B cell (primary cell): ENCODE measurements at regions not wholly inside any gene's neighbourhood (a gene's known extent, or its start where the extent isn't known, plus 50 kb on each side); places are given as distances from the start of the nearest gene placed in this dataset.

ENCODE experiments used
- ATAC-seq: fragments of 200-7000 bp; cut with Tn5 transposase; one replicate; pipeline ENCODE4 v1.10.0; 2021; ENCODE audit warnings: low read depth, mild to moderate bottlenecking, moderate number of reproducible peaks, moderate library complexity
- CTCF ChIA-PET: fragments of 350-600 bp; sonication (Branson Sonifier 250); formaldehyde crosslinking; loops from one replicate; lab custom pipeline; 2021; ENCODE audit warnings: antibody characterized with exemption, inconsistent platforms; lab: Charles Lee
- POLR2A ChIA-PET: fragments of 350-600 bp; sonication (Branson Sonifier 250); formaldehyde crosslinking; loops from one replicate; lab custom pipeline; 2021; ENCODE audit warnings: antibody characterized with exemption; lab: Charles Lee
- DNase-seq: peaks from one replicate; pipeline ENCODE4 v3.0.0; 2013
- H2AFZ ChIP-seq: 2 replicates; pipeline ENCODE4 v1.6.1; 2012; ENCODE audit warnings: mild to moderate bottlenecking, low read depth, low read length; ENCODE audit not compliant: insufficient read depth, poor library complexity, severe bottlenecking
- H3K27ac ChIP-seq, 2 donors: 1 replicate in 1 of 2; 2 replicates in 1 of 2; pipeline ENCODE4 v1.5.1; 2012 to 2013; ENCODE audit warnings: low read length in 2 of 2, mild to moderate bottlenecking in 2 of 2, moderate library complexity in 1 of 2
- H3K27me3 ChIP-seq, 4 experiments: fragments of 200-600 bp in 1 of 4; sonication (generic) in 1 of 4; replicated peaks in 1 of 4; 1 replicate in 2 of 4; 2 replicates in 2 of 4; pipeline versions ENCODE4 v1.6.1 to v1.7.0; 2013 to 2016; ENCODE audit warnings: low read length in 3 of 4, mild to moderate bottlenecking in 2 of 4, mixed read lengths in 1 of 4, moderate library complexity in 1 of 4; ENCODE audit not compliant: insufficient read depth in 4 of 4, control insufficient read depth in 3 of 4; ENCODE audit errors: control extremely low read depth in 1 of 4
- H3K36me3 ChIP-seq, 2 experiments: replicated peaks in 1 of 2; 1 replicate in 1 of 2; 2 replicates in 1 of 2; pipeline versions ENCODE4 v1.6.1 to v1.7.1; 2013; ENCODE audit warnings: low read length in 1 of 2; ENCODE audit not compliant: insufficient read depth in 2 of 2, control insufficient read depth in 1 of 2; ENCODE audit errors: control extremely low read depth in 1 of 2, extremely low read depth in 1 of 2
- H3K4me1 ChIP-seq, 2 donors: fragments of 200-600 bp in 1 of 2; sonication (generic) in 1 of 2; 1 replicate in 1 of 2; 2 replicates in 1 of 2; pipeline versions ENCODE4 v1.5.1 to v1.6.1; 2013 to 2017; ENCODE audit warnings: low read length in 2 of 2; ENCODE audit not compliant: control insufficient read depth in 2 of 2, insufficient read depth in 2 of 2
- H3K4me2 ChIP-seq: replicated peaks from 2 replicates; pipeline ENCODE3; 2012; ENCODE audit warnings: mild to moderate bottlenecking, low read depth, low read length; ENCODE audit not compliant: poor library complexity, severe bottlenecking
- H3K4me3 ChIP-seq, 5 experiments: fragments of 200-600 bp in 1 of 5; sonication (generic) in 1 of 5; 1 replicate in 3 of 5; 2 replicates in 2 of 5; pipeline versions ENCODE4 v1.5.1 to v1.7.0; 2011 to 2016; ENCODE audit warnings: low read length in 4 of 5, mild to moderate bottlenecking in 4 of 5, low read depth in 2 of 5, control low read depth in 1 of 5, moderate library complexity in 1 of 5; ENCODE audit not compliant: insufficient read depth in 1 of 5; ENCODE audit errors: control extremely low read depth in 1 of 5, extremely low read depth in 1 of 5
- H3K79me2 ChIP-seq: fragments of 200-600 bp; sonication (generic); one replicate; pipeline ENCODE4 v1.6.0; 2016; ENCODE audit warnings: low read length; ENCODE audit not compliant: control insufficient read depth, insufficient read depth
- H3K9ac ChIP-seq: fragments of 200-600 bp; sonication (generic); 2 replicates; pipeline ENCODE4 v1.6.1; 2017; ENCODE audit warnings: mild to moderate bottlenecking, low read length, moderate library complexity
- H3K9me3 ChIP-seq, 3 donors: one replicate each; pipeline versions ENCODE4 v1.6.1 to v1.7.1; 2013; ENCODE audit warnings: low read length in 2 of 3; ENCODE audit not compliant: control insufficient read depth in 2 of 3, insufficient read depth in 1 of 3; ENCODE audit errors: control extremely low read depth in 1 of 3
- H4K20me1 ChIP-seq: 2 replicates; pipeline ENCODE4 v1.6.0; 2012; ENCODE audit warnings: mild to moderate bottlenecking, low read length; ENCODE audit not compliant: insufficient read depth, control insufficient read depth, poor library complexity, severe bottlenecking
- H3K27ac Mint-ChIP-seq: one replicate; pipeline ENCODE4 v1.8.0; 2021; ENCODE audit warnings: mixed read lengths
- H3K27me3 Mint-ChIP-seq: one replicate; pipeline ENCODE4 v1.8.0; 2021; ENCODE audit warnings: mixed read lengths
- H3K4me1 Mint-ChIP-seq: one replicate; pipeline ENCODE4 v1.8.0; 2021; ENCODE audit warnings: mixed read lengths
- H3K4me3 Mint-ChIP-seq: one replicate; pipeline ENCODE4 v1.8.0; 2021; ENCODE audit warnings: mixed read lengths
- H3K9me3 Mint-ChIP-seq: one replicate; pipeline ENCODE4 v1.8.0; 2022; ENCODE audit warnings: mixed read lengths; ENCODE audit not compliant: insufficient read depth
- CTCF ChIP-seq: fragments of 200-600 bp; IDR thresholded peaks from one replicate; pipeline ENCODE4 v1.8.0; 2022; ENCODE audit warnings: antibody characterized with exemption, mild to moderate bottlenecking
- EZH2 ChIP-seq: IDR thresholded peaks from 2 replicates; pipeline ENCODE4 v1.6.1; 2012; ENCODE audit warnings: borderline replicate concordance, low read depth, mild to moderate bottlenecking, moderate library complexity, low read length; ENCODE audit not compliant: insufficient read depth, poor library complexity, severe bottlenecking
- WGBS: methylation state at CpG from one replicate; pipeline ENCODE4 v1.1.5; 2013; ENCODE audit warnings: missing lambda C conversion rate; ENCODE audit not compliant: insufficient coverage; 5-methylcytosine and 5-hydroxymethylcytosine counted together
- intact Hi-C: fragments of 100-400 bp; cut with micrococcal nuclease; formaldehyde crosslinking; loops from one replicate; pipeline ENCODE4 v1.10.0; 2022

- Mint-ChIP-seq H3K27ac (no peak overlapping the region), H3K27me3 (peaks cover 15% of the 10 kb centered on the region), H3K4me1 (no peaks in the 10 kb centered on the region), H3K9me3 (no peaks in the 10 kb centered on the region), H3K4me3 (no peak overlapping the region)
- no peak for DNase-seq
- TF ChIP-seq CTCF: no peak
- no peak for TF ChIP-seq EZH2
- H3K36me3 ChIP-seq: no peaks in the 10 kb centered on the region
- H3K4me3 ChIP-seq: no peak overlapping the region
- ChIA-PET POLR2A (no interaction called here), CTCF (no interaction called here)
- H3K4me2 ChIP-seq: no peak overlapping the region
- no peaks in the 10 kb centered on the region for H3K79me2 ChIP-seq
- no peak for ATAC-seq
- intact Hi-C loops: no loop called here
- WGBS: 29% methylated on average over 2 of the region's 2 CpGs
- H3K9ac ChIP-seq: no peak overlapping the region
- H3K27me3 ChIP-seq: no peaks in the 10 kb centered on the region
- H3K27ac ChIP-seq: no peak overlapping the region
- no peak overlapping the region for H2AFZ ChIP-seq
- H3K9me3 ChIP-seq: peaks cover 0 to 3% (median 0%) of the 10 kb centered on the region in 3 donors
- H4K20me1 ChIP-seq: no peaks in the 10 kb centered on the region
- no peaks in the 10 kb centered on the region for H3K4me1 ChIP-seq
Measured at GRCh38 chr2:136527560-136527959, 237.8 kb upstream of the THSD7B start.

GRCh38 chr2:136522724-136523123 is 242.6 kb upstream of the THSD7B start:
- Histone ChIP-seq H2AFZ (no peak overlapping the region), H4K20me1 (no peaks in the 10 kb centered on the region), H3K9ac (no peak overlapping the region), H3K27ac (no peak overlapping the region), H3K4me3 (no peak overlapping the region), H3K27me3 (peaks cover 0 to 4% (median 0%) of the 10 kb centered on the region in 4 experiments), H3K4me2 (no peak overlapping the region), H3K36me3 (no peaks in the 10 kb centered on the region), H3K4me1 (no peaks in the 10 kb centered on the region), H3K79me2 (no peaks in the 10 kb centered on the region), H3K9me3 (peaks cover 0 to 3% (median 0%) of the 10 kb centered on the region in 3 donors)
- WGBS: 100% methylated on average over 2 of the region's 6 CpGs
- no peak overlapping the region for H3K4me3 Mint-ChIP-seq
- intact Hi-C loops: no loop called here
- TF ChIP-seq CTCF (no peak), EZH2 (no peak)
- DNase-seq (no peak), ATAC-seq (no peak)
- H3K9me3 Mint-ChIP-seq: no peaks in the 10 kb centered on the region
- CTCF ChIA-PET: no interaction called here
- H3K4me1 Mint-ChIP-seq: no peaks in the 10 kb centered on the region
- H3K27me3 Mint-ChIP-seq: peaks cover 19% of the 10 kb centered on the region
- H3K27ac Mint-ChIP-seq: no peak overlapping the region
- POLR2A ChIA-PET: no interaction called here
